ENCODE measurements at regions not wholly inside any gene's neighbourhood (a gene's known extent, or its start where the extent isn't known, plus 50 kb on each side); places are given as distances from the start of the nearest gene placed in this dataset.

DNA sequence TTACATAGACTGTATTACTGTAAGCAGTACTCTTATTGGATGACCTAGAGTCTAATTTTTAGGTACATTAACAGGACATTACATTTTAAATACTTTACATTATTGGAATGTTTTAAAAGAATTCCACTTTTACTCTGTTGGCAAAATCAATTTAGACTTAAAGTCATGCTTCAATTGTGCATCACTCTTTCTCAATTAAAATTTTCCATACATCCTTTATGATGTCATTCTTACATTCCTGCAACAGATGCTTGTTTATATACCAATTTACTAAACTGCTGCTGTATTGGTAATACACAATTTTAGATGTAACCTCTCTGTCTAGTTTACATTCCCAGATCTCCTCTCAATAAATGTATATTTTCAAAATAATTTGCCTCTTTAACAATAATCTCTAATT lies 440.1 kb downstream of the ZEB2 start:
- DNase-seq (ENCODE audit: low read depth): no peak

GRCh38 chr2:144078802-144079724 lies 440.9 kb downstream of the ZEB2 start:
- DNase-seq (ENCODE audit: low read depth): no peak

- DNase-seq (ENCODE audit: low read depth): peak; percentile 6
These were observed 441.8 kb downstream of the ZEB2 start for GRCh38 chr2:144078106-144078505.

- DNase-seq (ENCODE audit: low read depth): no peak
These were observed 445.5 kb downstream of the ZEB2 start for GRCh38 chr2:144074450-144074849.

DNA sequence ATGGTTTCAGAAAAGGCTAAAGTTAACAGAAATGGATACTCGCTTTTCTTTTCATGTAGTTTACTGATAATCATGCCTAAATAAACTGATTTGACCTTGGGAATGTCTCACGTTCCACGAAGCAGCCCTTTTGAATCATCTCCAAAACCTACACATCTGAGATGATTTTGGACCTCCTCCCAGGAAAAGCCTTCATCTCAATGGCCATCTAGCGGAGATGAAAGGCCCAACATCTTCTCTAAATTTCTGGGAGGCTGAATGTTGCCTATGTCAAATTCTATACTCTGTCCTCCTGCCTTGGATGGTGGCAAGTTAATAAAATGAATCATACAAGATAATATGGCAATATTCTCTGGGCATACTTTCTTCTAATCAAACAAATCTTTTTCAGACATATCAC lies 448.5 kb downstream of the ZEB2 start:
- no peak for DNase-seq (ENCODE audit: low read depth)

- no peak for DNase-seq (ENCODE audit: low read depth)
These were observed 452.4 kb downstream of the ZEB2 start for GRCh38 chr2:144067506-144067905.

- no peak for DNase-seq (ENCODE audit: low read depth)
These were observed 456.3 kb downstream of the ZEB2 start for GRCh38 chr2:144063602-144064001.

- DNase-seq (ENCODE audit: low read depth): no peak
These were observed 465.0 kb downstream of the ZEB2 start for GRCh38 chr2:144054911-144055310.

- peak; percentile 50 for DNase-seq (ENCODE audit: low read depth)
These were observed 467.8 kb downstream of the ZEB2 start for GRCh38 chr2:144052083-144052482.

DNA sequence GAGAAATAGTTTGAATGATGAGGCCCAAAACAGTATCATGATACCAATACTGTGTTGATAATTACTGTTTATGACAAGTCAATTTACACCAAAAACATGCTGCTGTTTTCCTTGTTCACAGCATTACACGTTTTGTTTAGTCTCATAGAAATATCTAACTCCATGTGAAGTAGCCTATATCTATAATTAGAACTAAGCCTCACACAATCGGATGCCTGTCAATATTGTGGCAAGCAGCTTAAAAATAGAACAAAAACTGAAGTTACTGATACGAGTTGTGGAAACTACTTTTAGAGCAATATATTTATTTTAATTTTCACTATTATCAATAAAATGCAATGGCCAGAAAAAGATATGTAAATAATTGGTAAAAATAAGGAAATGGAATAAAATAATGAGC lies 470.8 kb downstream of the ZEB2 start:
- no peak for DNase-seq (ENCODE audit: low read depth)

DNA sequence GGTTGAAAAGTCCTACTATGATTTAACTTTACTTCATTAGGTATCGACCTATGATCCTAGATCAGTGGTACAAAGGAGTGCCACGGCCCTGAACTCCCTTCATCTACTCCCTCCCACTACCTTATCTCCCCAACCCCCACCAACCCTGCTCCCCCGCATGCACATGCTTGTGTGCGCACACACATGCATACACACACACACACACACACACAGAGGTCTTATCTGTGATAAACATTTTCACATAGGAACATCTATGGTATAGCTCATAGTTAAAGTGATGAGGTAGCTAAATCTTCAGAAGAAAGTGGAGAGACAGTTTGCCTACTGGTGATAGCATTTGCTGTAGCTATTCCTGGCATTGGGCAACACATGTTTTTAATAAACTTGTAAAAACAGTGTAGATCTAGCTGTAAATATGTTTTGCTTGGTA lies 471.3 kb downstream of the ZEB2 start:
- DNase-seq (ENCODE audit: low read depth): no peak

- DNase-seq (ENCODE audit: low read depth): no peak
These were observed 477.2 kb downstream of the ZEB2 start for GRCh38 chr2:144042751-144043150.

GRCh38 chr2:144041612-144042011 lies 478.3 kb downstream of the ZEB2 start:
- DNase-seq (ENCODE audit: low read depth): no peak

GRCh38 chr2:144040834-144041233 lies 479.1 kb downstream of the ZEB2 start:
- no peak for DNase-seq (ENCODE audit: low read depth)

DNA sequence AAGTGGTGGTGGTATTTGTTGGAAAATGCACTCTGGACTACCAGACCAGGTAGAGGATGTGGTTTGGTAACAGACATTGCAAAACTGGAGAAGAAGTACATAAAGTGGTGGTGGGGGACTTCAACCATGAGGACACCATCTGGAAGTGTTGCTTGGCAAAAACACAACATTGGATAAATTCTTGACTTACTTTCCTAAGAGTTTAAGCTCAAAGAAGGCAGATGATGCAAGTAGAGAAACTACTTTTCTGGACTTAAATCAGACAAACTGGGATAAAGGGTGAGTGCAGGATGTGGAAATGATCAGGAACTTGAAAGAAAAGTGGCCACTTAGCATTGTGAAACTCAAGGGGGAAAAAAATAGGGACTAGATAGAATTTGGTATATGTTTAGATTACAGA lies 487.4 kb downstream of the ZEB2 start:
- peak; percentile 66 for DNase-seq (ENCODE audit: low read depth)

- DNase-seq (ENCODE audit: low read depth): no peak
These were observed 489.1 kb downstream of the ZEB2 start for GRCh38 chr2:144030791-144031190.

- no peak for DNase-seq (ENCODE audit: low read depth)
These were observed 492.3 kb downstream of the ZEB2 start for GRCh38 chr2:144027593-144027992.

DNA sequence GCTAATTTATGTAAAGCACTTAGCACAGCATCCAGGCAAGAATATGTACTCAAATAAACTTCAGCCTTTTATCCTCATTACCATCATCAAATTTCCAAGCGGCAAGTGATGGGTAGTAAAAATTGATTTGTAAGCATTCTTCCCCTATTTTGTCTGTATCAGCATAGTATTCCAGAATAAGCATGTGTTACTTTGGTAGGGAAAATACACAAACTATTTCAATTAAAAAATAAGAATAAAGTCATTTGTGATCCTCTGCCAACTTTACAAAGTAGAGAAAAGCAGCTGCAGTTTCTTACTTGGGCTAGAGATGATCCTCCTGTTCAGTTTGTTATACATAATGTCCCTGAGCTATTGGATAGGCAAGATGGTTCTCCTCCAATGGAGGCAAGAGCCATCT lies 493.2 kb downstream of the ZEB2 start:
- DNase-seq (ENCODE audit: low read depth): no peak

- no peak for DNase-seq (ENCODE audit: low read depth)
These were observed 499.9 kb downstream of the ZEB2 start for GRCh38 chr2:144020047-144020446.

GRCh38 chr2:144015655-144016245 lies 504.2 kb downstream of the ZEB2 start:
- DNase-seq (ENCODE audit: low read depth): peak; percentile 95

- no peak for DNase-seq (ENCODE audit: low read depth)
These were observed 504.9 kb downstream of the ZEB2 start for GRCh38 chr2:144015036-144015435.

GRCh38 chr2:144014103-144014502 lies 505.8 kb downstream of the ZEB2 start:
- peak; percentile 10 for DNase-seq (ENCODE audit: low read depth)

- no peak for DNase-seq (ENCODE audit: low read depth)
These were observed 507.6 kb downstream of the ZEB2 start for GRCh38 chr2:144012304-144012703.

DNA sequence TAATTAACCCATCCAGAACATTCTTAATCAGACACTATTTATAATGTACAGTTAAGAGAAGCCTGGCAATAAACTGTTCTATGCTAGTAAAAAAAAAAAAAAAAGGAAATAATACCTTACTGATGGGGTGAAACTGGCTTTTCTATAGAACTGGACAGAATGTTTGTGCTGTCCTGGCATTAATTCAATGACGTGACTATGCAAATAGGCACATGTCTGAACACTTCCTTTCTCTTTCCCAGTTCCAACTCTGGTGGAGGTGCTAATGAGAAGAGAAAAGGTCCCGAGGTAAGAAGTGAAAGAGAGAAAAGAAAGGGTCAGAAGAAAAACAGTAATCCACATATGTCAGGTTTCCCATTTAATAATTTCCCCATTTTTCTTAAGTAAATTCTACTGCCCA lies 508.4 kb downstream of the ZEB2 start:
- DNase-seq (ENCODE audit: low read depth): no peak

Data from amniotic epithelial cell (primary cell).